ENCODE measurements at regions not wholly inside any gene's neighbourhood (a gene's known extent, or its start where the extent isn't known, plus 50 kb on each side); places are given as distances from the start of the nearest gene placed in this dataset.

DNA sequence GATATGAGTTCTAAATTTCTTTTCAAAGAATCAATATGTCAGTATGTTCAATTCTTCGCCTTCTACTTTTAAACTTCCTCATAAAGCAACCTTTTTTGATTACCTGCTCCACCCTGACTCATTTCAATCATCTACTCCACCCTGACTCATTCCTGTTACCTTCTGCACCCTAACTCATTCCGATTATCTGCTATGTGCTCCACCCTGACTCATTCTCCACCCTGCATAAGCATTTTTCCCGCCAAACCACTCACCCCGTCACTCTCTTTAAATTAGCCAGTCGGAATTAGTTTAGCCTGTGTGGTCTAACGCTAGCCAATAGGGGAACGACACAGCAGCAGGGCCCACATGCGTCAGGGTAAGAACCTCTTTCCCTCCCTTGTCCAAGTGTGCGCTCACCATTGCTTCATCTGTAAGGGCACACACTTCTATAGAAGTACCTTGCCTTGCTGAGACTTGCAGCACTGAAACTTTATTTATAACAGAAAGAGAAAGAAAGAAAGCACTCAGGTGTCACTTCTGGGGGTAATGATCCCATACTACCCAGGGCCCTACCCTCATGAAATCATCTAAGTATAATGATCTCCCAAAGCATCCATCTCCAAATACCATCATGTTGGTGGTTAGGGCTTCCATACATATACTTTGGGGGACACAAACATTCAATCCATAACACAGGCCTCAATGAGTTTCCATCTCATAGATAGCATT is 875.2 kb downstream of the RAPGEF2 start:
- Histone ChIP-seq H3K27ac (ENCODE audit: insufficient read depth, low read length) (no peak overlapping the region), H2AFZ (ENCODE audit: low read length) (no peak overlapping the region), H3K4me1 (ENCODE audit: control insufficient read depth, extremely low read depth, insufficient read depth, low read length) (no peaks in the 10 kb centered on the region), H4K20me1 (ENCODE audit: control insufficient read depth, extremely low read depth, insufficient read depth, low read length) (no peaks in the 10 kb centered on the region), H3K27me3 (ENCODE audit: control insufficient read depth, insufficient read depth, low read length) (no peaks in the 10 kb centered on the region), H3K9me3 (ENCODE audit: control insufficient read depth, insufficient read depth, low read depth, low read length) (no peaks in the 10 kb centered on the region), H3K4me3 (replicated peaks in 1 of 4; ENCODE audit: control extremely low read depth in 1 of 4, insufficient read depth in 1 of 4, low read depth in 3 of 4, low read length in 4 of 4) (no peak overlapping the region), H3K4me2 (ENCODE audit: extremely low read depth, insufficient read depth, low read length) (no peak overlapping the region), H3K79me2 (ENCODE audit: control insufficient read depth, insufficient read depth, low read length) (no peaks in the 10 kb centered on the region), H3K36me3 (ENCODE audit: control insufficient read depth, insufficient read depth, low read length) (no peaks in the 10 kb centered on the region), H3K9ac (ENCODE audit: insufficient read depth, low read length) (no peak overlapping the region)
- no peak for DNase-seq (ENCODE audit: low read depth in 2 of 2)
- TF ChIP-seq EZH2 (IDR thresholded peaks at IDR 0.05; ENCODE audit: low read length, missing control alignments), result no peak
- TF ChIP-seq, protein P1, sequence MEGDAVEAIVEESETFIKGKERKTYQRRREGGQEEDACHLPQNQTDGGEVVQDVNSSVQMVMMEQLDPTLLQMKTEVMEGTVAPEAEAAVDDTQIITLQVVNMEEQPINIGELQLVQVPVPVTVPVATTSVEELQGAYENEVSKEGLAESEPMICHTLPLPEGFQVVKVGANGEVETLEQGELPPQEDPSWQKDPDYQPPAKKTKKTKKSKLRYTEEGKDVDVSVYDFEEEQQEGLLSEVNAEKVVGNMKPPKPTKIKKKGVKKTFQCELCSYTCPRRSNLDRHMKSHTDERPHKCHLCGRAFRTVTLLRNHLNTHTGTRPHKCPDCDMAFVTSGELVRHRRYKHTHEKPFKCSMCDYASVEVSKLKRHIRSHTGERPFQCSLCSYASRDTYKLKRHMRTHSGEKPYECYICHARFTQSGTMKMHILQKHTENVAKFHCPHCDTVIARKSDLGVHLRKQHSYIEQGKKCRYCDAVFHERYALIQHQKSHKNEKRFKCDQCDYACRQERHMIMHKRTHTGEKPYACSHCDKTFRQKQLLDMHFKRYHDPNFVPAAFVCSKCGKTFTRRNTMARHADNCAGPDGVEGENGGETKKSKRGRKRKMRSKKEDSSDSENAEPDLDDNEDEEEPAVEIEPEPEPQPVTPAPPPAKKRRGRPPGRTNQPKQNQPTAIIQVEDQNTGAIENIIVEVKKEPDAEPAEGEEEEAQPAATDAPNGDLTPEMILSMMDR (conservative IDR thresholded peaks at IDR 0.05 in 1 of 2, IDR thresholded peaks at IDR 0.05 in 1 of 2; ENCODE audit: low read depth in 1 of 2, low read length in 2 of 2), result no peak

DNA sequence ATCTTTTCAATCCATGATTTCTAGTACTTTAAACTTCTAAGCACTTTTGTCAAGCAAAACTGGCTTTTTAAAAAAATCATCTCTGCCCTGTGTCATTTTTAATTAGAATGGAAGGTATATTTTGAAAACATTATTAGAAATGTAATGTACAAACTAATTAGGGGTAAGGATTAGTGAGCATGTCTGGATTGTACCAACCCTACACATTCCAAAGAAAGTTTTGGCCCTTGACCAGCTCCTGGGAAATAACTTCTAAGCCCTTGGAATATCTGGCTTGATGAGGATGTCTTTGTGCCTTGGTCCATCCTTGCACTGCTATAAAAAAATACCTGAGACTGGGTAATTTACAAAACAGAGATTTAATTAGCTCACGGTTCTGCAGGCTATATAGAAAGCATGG is 876.5 kb downstream of the RAPGEF2 start:
- Histone ChIP-seq H3K4me2 (ENCODE audit: extremely low read depth, insufficient read depth, low read length) (no peak overlapping the region), H3K9ac (ENCODE audit: insufficient read depth, low read length) (no peak overlapping the region)

DNA sequence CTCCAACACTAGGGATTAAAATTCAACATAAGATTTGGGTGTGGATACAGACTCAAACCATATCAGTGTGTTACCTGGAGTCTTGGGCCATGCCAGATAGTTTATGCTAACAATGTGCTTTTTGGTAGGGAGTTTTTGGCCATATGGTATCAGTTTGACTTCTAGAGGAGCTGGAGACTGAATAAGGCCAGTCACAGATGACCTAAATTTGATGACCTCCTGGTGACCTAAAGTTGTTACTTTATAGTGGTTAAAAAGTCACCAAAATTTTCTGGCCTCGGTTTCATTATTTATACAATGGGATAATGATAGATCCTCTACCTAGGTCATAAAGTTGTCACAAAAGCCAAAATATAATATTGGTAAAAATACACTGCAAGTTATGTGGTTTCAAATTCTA is 877.1 kb downstream of the RAPGEF2 start:
- H3K9ac ChIP-seq (ENCODE audit: insufficient read depth, low read length), result no peak overlapping the region
- DNase-seq (ENCODE audit: low read depth in 2 of 2), result no peak
- no peaks in the 10 kb centered on the region for H3K27me3 ChIP-seq (ENCODE audit: control insufficient read depth, insufficient read depth, low read length)
- H4K20me1 ChIP-seq (ENCODE audit: control insufficient read depth, extremely low read depth, insufficient read depth, low read length), result no peaks in the 10 kb centered on the region
- no peaks in the 10 kb centered on the region for H3K36me3 ChIP-seq (ENCODE audit: control insufficient read depth, insufficient read depth, low read length)
- no peaks in the 10 kb centered on the region for H3K4me1 ChIP-seq (ENCODE audit: control insufficient read depth, extremely low read depth, insufficient read depth, low read length)
- TF ChIP-seq EZH2 (IDR thresholded peaks at IDR 0.05; ENCODE audit: low read length, missing control alignments), result no peak
- TF ChIP-seq, protein P1 (conservative IDR thresholded peaks at IDR 0.05 in 1 of 2, IDR thresholded peaks at IDR 0.05 in 1 of 2; ENCODE audit: low read depth in 1 of 2, low read length in 2 of 2), result no peak
- H3K27ac ChIP-seq (ENCODE audit: insufficient read depth, low read length), result no peak overlapping the region
- no peak overlapping the region for H2AFZ ChIP-seq (ENCODE audit: low read length)
- no peak overlapping the region for H3K4me2 ChIP-seq (ENCODE audit: extremely low read depth, insufficient read depth, low read length)
- H3K79me2 ChIP-seq (ENCODE audit: control insufficient read depth, insufficient read depth, low read length), result no peaks in the 10 kb centered on the region
- no peaks in the 10 kb centered on the region for H3K9me3 ChIP-seq (ENCODE audit: control insufficient read depth, insufficient read depth, low read depth, low read length)
- no peak overlapping the region for H3K4me3 ChIP-seq (replicated peaks in 1 of 4; ENCODE audit: control extremely low read depth in 1 of 4, insufficient read depth in 1 of 4, low read depth in 3 of 4, low read length in 4 of 4)

More for the DNA sequence above, 876.5 kb downstream of the RAPGEF2 start:
- H3K27ac ChIP-seq (ENCODE audit: insufficient read depth, low read length), result no peak overlapping the region
- H3K27me3 ChIP-seq (ENCODE audit: control insufficient read depth, insufficient read depth, low read length), result no peaks in the 10 kb centered on the region
- no peaks in the 10 kb centered on the region for H3K9me3 ChIP-seq (ENCODE audit: control insufficient read depth, insufficient read depth, low read depth, low read length)
- no peak for DNase-seq (ENCODE audit: low read depth in 2 of 2)
- no peaks in the 10 kb centered on the region for H3K36me3 ChIP-seq (ENCODE audit: control insufficient read depth, insufficient read depth, low read length)
- no peaks in the 10 kb centered on the region for H3K4me1 ChIP-seq (ENCODE audit: control insufficient read depth, extremely low read depth, insufficient read depth, low read length)
- no peak for TF ChIP-seq EZH2 (IDR thresholded peaks at IDR 0.05; ENCODE audit: low read length, missing control alignments)
- TF ChIP-seq, protein P1 (conservative IDR thresholded peaks at IDR 0.05 in 1 of 2, IDR thresholded peaks at IDR 0.05 in 1 of 2; ENCODE audit: low read depth in 1 of 2, low read length in 2 of 2), result no peak
- no peaks in the 10 kb centered on the region for H3K79me2 ChIP-seq (ENCODE audit: control insufficient read depth, insufficient read depth, low read length)
- H4K20me1 ChIP-seq (ENCODE audit: control insufficient read depth, extremely low read depth, insufficient read depth, low read length), result no peaks in the 10 kb centered on the region
- H2AFZ ChIP-seq (ENCODE audit: low read length), result no peak overlapping the region
- no peak overlapping the region for H3K4me3 ChIP-seq (replicated peaks in 1 of 4; ENCODE audit: control extremely low read depth in 1 of 4, insufficient read depth in 1 of 4, low read depth in 3 of 4, low read length in 4 of 4)

All from fibroblast of lung (primary cell).